GM12875 (cell line): ENCODE measurements at regions not wholly inside any gene's neighbourhood (a gene's known extent, or its start where the extent isn't known, plus 50 kb on each side); places are given as distances from the start of the nearest gene placed in this dataset.

Experiments used
- H3K4me3 ChIP-seq: one replicate; pipeline ENCODE4 v1.5.1; 2011; ENCODE audit warnings: low read depth, low read length, control low read depth
- CTCF ChIP-seq: IDR thresholded peaks from 2 replicates; pipeline ENCODE4 v1.5.1; 2011; ENCODE audit warnings: low read depth, mild to moderate bottlenecking, control low read depth, inconsistent platforms, low read length, moderate library complexity, borderline replicate concordance; ENCODE audit not compliant: insufficient read depth

DNA sequence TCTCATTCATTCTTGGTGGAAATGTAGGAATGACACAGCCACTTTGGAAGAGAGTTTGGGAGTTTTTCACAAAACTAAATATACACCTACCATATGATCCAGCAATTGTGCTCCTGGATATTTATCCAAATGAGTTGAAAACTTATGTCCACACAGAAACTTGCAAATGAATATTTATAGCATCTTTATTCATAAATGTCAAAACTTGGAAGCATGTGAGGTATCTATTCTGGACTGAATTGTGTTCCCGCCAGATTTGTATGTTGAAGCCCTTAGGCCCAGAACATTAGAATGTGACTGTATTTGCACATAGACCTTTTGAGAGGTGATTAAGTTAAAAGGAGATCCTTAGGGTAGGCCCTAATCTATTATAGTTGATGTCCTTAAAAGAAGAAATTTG, 409.4 kb upstream of the SYT4 start:
- no peak overlapping the region for H3K4me3 ChIP-seq
- TF ChIP-seq CTCF = no peak

- TF ChIP-seq CTCF = no peak
- no peak overlapping the region for H3K4me3 ChIP-seq
Measured at GRCh38 chr18:43692099-43692690, 414.9 kb upstream of the SYT4 start.

DNA sequence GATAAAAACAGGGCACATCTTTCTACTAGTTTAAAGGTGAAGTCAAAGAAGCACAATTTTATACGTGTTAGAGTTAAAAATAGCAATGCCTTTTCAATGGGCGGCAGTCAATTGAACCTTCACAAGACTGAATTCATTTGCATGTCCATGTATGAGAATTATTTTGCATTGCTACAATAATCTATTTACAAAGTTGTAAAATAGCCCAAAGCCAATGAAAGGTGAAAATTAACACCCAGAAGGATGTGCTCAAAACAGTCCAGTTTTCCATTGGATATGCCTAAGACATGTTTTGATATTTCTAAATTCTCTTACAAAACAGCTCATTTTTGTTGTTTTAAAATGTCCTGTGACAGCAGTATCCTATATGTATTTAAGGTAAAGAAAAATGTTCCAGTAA, 425.1 kb upstream of the SYT4 start:
- H3K4me3 ChIP-seq = no peak overlapping the region
- TF ChIP-seq CTCF = no peak

GRCh38 chr18:43703050-43703449, 425.8 kb upstream of the SYT4 start:
- no peak for TF ChIP-seq CTCF

DNA sequence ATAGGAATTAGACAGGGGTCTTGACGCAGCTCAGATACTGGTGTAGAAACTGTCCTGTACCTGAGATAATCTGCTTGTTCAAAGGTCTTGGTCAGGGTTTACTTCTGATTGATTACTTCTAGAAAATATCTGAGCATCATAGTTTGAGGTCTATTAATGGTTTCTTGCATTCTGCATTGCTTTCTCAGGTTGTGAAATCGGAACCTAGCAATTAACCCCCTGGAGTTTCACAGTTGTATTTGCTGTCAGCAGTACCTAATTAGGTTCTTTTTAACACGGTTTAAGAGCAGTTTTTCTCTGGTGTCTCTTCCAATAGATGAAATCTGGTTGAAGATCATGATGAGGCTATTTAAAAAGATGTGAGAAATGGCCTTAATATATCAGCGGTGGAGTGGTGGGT, 428.6 kb upstream of the SYT4 start:
- TF ChIP-seq CTCF = no peak
- H3K4me3 ChIP-seq = no peak overlapping the region

More at GRCh38 chr18:43703050-43703449, 425.8 kb upstream of the SYT4 start:
- H3K4me3 ChIP-seq = no peak overlapping the region

GRCh38 chr18:43710135-43710534, 432.8 kb upstream of the SYT4 start:
- no peak for TF ChIP-seq CTCF
- no peak overlapping the region for H3K4me3 ChIP-seq

DNA sequence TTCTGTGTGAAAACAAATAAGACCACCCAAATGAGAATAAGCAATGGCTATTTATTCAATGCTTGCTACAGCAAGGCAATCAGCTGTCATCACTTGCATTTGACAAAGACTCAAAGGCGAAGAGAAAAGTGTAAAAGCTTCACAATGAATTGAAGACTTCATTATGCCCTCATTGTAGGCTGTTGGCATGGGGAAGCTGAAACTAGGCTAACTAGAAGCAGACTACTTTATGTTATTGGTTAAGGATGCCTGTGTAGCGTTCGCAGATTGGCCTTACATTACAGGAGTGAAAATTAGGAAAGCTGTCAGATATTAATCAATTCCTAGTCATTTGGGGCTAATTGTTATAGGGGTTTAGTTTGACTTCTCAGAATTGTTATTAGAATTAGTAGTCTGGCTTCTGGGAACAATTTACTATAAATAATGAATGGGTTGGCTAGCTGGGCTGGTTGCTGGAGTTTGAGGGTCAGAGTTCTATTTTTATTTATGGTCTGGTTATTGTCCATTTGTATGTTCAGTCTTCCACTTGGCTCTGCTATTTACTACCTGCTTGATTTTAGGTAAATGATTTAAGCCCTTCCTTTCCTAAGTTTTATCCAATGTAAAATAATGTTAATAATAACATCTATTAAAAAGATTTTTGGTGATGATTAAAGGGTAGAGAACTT, 437.2 kb upstream of the SYT4 start:
- TF ChIP-seq CTCF = no peak
- no peak overlapping the region for H3K4me3 ChIP-seq
